GM21529 (cell line): ENCODE measurements at regions not wholly inside any gene's neighbourhood (a gene's known extent, or its start where the extent isn't known, plus 50 kb on each side); places are given as distances from the start of the nearest gene placed in this dataset.

Experiments used
- ATAC-seq: cut with Tn5 transposase; IDR thresholded peaks from one replicate; pipeline ENCODE4 v1.9.1; 2021; ENCODE audit not compliant: unreplicated experiment

DNA sequence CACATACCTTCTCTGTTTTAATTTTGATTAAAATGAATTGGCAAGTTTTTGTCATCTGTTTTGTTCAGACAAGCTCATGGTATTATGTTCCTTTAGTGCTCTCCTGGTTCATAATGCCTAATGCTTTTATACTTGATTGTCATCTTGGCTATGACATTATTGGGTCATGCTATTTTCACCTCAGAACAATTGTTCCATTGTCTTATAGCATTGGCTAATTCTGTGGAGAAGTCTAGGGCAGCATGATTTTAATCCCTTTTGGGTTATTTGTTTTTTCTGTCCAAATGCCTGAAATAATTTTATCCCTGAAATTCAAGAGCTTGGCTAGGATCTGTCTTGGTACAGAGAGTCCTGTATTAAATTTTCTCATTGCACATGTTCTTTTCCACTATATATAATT is 83.8 kb upstream of the CCDC85A start:
- ATAC-seq, result no peak

GRCh38 chr2:56100791-56101312 is 82.9 kb upstream of the CCDC85A start:
- no peak for ATAC-seq

DNA sequence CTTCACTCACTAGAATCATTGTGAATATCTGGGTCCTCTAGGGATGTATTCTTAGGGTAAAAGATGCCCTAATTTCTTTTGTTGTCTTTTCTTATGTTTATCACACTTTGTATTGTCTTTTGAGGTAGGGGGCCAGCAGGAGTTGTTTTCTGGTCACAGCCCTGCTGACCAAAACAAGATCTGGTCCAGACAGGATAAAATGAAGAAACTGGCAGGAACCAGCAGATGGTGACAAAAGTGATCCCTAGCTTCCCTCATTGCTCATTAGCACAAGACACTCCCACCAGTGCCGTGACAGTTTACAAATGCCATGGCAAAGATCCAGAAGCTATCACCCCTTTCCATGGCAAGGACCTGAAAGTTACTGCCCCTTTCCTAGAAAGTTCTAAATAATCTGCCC is 81.7 kb upstream of the CCDC85A start:
- ATAC-seq, result no peak

- ATAC-seq, result no peak
These were observed 80.9 kb upstream of the CCDC85A start for GRCh38 chr2:56102866-56103265.

DNA sequence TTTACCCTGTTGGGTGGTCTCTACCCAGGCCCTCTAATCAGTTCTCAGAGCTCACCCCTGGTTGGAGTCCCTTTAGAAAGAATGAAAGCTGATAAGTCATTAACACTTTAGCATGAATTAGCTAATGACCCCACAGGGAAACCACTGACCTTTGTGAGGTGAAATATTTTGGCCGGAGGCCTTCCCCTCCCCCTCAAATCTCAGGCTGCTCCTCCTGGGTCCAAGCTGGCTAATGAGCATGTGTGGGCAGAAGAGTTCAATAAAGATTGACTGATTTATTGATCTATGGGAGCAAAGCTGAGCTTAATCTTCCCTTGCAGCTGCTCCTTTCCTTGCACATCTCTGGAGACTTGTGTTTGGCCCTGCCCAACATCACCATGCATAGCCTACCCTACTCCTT is 78.8 kb upstream of the CCDC85A start:
- no peak for ATAC-seq

DNA sequence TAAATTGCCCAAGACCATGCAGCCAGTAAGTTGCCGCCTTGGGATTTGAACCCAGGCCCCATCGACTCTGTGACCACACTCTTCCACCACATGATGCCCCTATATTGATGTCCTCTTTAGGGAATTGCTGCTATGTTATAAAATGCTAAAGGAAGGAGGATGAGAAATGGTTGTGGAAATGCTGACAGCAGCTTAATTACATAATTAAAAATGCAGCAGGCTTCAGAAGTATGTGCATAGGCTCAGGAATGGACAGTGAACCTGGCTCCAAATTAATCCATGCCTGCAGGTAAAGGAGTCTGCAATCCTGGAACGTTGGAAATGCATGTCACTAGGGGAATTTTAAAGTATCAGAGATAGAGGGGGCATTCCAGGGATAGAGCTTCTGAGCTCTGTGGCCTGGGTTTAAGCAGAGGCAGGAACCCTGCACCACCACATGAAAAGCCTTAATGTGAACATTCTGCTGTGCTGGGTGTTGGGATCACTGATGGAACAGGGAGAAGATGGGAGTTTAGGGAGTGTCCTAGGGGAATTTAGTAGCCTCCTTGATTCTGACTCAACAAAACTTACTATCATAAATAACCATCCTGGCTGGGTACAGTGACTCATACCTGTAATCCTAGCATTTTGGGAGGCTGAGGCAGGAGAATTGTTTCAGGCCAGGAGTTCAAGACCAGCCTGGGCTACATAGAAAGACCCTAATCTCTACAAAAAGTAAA is 76.1 kb upstream of the CCDC85A start:
- ATAC-seq, result no peak

DNA sequence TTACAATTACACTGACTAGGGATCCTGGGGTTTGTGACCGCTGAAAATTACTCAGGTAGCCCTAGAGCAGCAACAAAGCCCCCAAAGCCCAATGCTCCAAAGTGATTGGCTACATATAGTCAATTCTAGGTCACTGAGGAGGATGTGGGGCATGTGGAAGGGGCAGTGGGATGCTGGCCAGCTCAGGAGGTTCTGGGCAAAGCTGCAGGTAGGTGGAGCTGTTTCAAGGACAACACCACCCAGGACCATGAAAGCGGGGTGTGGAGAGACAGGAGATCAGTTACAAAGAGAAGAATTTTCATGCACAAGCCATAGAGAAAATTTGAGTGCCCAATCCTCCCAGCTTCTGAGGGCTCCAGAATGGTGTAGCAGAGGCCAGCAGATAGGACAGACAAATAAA is 75.0 kb upstream of the CCDC85A start:
- ATAC-seq, result no peak

GRCh38 chr2:56109994-56110393 is 73.8 kb upstream of the CCDC85A start:
- no peak for ATAC-seq

DNA sequence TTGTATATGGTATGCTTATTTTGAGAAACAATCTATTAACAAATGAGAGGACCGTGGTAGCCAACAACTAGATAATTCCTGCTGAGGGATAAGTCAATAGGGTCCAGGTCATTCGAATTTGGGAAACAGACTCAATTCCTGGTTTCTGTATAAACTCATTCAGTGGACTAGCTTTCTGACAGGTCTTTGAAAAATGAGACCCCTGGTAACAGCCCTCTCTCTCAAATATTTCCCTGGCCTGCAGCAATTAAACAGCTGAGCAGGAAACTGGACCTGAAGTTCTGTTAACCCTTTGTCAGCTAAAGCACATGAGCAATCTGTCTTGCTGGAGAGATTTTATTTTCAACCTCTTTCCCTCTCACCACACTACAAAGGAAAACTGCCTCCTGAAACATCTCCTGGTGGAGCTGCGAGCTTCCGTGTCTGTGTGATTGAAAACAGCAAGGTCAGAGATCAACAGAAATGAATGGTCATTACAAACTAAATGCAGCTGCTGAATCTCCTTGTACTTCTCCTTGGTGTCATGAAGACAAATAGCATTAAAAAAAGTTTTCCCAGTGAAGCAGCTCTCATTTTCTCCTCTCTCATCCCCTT is 70.3 kb upstream of the CCDC85A start:
- no peak for ATAC-seq

GRCh38 chr2:56117764-56118163 is 66.0 kb upstream of the CCDC85A start:
- no peak for ATAC-seq

DNA sequence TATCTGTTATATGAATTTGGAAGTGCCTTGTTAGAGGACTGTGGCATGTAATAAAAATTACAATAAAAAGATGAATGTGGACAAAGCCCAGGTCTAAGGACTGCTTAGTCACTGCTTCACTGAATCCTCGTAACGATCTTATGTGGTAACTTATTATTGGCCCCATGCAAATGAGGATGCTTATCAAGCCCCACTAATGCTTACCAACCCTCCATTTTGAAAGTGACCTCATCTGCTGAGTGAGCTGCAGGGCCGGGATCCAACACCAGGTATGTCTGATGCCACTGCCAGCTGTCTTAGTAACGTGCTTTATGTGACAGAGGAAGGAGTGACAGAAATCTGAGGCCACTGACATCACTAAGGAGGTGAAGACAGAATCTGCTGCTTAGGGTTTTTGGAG is 65.3 kb upstream of the CCDC85A start:
- no peak for ATAC-seq

DNA sequence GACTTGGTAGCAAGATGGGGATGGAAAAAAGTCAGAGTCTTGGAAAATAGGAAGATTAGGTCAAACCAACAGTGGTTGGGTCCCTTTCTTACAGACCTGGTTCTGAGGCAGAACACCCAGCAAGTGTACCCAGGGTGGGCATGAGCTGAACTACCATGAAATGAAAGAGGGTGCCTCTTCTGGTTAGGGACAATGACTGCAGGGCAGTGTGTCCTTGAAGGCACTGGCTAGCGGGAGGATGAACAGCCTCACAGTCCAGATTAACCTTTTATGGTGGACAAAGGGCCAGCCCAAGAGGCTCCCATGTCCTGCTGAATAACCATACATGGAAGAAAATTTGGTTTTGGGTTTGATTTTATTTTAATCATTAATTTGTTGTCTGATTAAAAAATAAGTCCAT is 61.8 kb upstream of the CCDC85A start:
- no peak for ATAC-seq

DNA sequence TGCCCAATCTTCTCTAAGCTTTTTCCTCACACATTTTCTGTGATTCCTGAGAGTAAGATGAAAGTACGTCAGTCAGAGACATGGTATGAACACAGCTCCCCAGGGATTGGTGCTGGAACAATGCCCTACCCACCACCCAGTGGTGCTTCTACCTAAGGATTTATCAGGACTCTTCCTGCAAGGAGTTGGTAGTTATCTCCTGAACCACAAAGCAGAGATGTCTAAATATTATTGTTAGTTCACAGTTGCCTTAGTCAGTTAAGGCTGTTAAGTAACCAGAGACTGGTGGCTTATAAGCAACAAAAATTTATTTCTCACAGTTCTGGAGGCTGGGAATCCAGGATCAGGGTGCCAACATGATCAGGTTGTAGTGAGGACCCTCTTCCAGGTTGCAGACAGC is 60.3 kb upstream of the CCDC85A start:
- no peak for ATAC-seq

GRCh38 chr2:56127010-56127409 is 56.8 kb upstream of the CCDC85A start:
- ATAC-seq, result no peak

GRCh38 chr2:56127463-56128152 is 56.2 kb upstream of the CCDC85A start:
- ATAC-seq, result no peak

- ATAC-seq, result no peak
These were observed 55.6 kb upstream of the CCDC85A start for GRCh38 chr2:56128235-56128634.

- no peak for ATAC-seq
These were observed 53.2 kb upstream of the CCDC85A start for GRCh38 chr2:56130463-56131070.

GRCh38 chr2:56132138-56132537 is 51.7 kb upstream of the CCDC85A start:
- no peak for ATAC-seq

GRCh38 chr2:56133441-56133840 is 50.3 kb upstream of the CCDC85A start:
- ATAC-seq, result no peak

GRCh38 chr2:56133931-56134629 is 49.7 kb upstream of the CCDC85A start:
- ATAC-seq, result no peak
